ENCODE measurements at regions not wholly inside any gene's neighbourhood (a gene's known extent, or its start where the extent isn't known, plus 50 kb on each side); places are given as distances from the start of the nearest gene placed in this dataset.
"Not testable (repeated sequence)": the region's sequence is repeated elsewhere in the genome, so short reads cannot be mapped to it uniquely, and the experiment has no call there.

DNA sequence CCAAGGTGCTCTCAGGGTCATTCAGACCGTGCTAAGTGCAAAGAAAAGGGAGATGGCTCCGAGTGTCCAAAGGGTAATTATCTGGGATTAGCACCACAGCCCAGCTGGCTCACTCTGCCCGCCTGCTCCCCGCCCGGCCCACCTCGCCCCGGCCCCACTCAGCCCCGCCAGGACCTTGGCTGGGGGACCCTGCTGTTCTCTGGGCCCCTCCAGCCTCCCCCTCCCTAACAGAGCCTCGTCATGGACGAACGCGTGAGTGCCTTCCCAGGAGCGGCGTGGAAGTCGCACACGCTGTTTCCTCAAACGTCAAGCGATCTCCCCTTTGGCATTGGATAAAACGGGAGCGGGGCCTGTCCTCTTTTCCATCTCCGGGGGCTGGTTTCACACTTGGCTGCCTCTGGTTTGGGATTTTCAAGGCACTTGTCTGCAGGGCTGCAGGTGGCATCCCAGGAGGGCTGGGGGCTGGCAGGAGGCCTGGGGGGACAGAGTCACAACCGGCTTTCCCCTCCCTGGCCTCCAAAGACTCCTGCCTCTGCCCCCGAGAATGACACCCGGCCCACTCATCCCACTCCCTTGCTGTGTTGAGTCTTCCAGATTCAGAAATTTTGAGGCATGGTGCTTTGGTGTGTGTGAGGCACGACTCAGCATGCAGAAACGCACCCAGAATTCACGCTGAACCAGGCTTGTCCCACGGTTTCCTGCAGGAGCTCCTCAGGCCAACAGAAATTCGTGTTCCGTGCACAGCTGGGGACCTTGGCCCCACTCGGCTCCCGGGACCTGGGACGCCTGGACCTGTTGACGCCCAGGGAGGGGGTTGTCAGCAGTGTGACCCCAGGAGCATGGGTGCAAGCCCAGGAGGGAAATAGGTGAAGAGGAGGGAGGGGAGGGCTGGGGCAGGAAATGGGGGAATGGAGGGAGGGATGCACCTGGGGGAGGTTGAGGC lies 110.0 kb downstream of the PDGFA start:
- no peaks in the 10 kb centered on the region for H3K27me3 ChIP-seq
- no peaks in the 10 kb centered on the region for H3K4me1 ChIP-seq

GRCh38 chr7:410395-410910 lies 109.2 kb downstream of the PDGFA start:
- Histone ChIP-seq H3K36me3 (no peaks in the 10 kb centered on the region), H3K9me3 (no peaks in the 10 kb centered on the region), H3K4me1 (no peaks in the 10 kb centered on the region), H3K4me3 (no peak overlapping the region), H3K27me3 (no peaks in the 10 kb centered on the region), H3K27ac (no peak overlapping the region)
- TF ChIP-seq POLR2A (IDR thresholded peaks at IDR 0.05), result no peak
- TF ChIP-seq CTCF (IDR thresholded peaks at IDR 0.05), result no peak
- peak in 1 of 3 donors; percentile 42 for DNase-seq

More for the DNA sequence above, 110.0 kb downstream of the PDGFA start:
- Histone ChIP-seq H3K27ac (no peak overlapping the region), H3K36me3 (no peaks in the 10 kb centered on the region), H3K4me3 (no peak overlapping the region), H3K9me3 (no peaks in the 10 kb centered on the region)
- TF ChIP-seq CTCF (IDR thresholded peaks at IDR 0.05) (no peak), POLR2A (IDR thresholded peaks at IDR 0.05) (no peak)
- peak in 1 of 3 donors; percentile 25 for DNase-seq

GRCh38 chr7:411116-411515 lies 108.5 kb downstream of the PDGFA start:
- not testable (repeated sequence) for H3K9me3 ChIP-seq, H3K27me3 ChIP-seq, H3K27ac ChIP-seq, H3K4me3 ChIP-seq, H3K36me3 ChIP-seq, DNase-seq, H3K4me1 ChIP-seq

DNA sequence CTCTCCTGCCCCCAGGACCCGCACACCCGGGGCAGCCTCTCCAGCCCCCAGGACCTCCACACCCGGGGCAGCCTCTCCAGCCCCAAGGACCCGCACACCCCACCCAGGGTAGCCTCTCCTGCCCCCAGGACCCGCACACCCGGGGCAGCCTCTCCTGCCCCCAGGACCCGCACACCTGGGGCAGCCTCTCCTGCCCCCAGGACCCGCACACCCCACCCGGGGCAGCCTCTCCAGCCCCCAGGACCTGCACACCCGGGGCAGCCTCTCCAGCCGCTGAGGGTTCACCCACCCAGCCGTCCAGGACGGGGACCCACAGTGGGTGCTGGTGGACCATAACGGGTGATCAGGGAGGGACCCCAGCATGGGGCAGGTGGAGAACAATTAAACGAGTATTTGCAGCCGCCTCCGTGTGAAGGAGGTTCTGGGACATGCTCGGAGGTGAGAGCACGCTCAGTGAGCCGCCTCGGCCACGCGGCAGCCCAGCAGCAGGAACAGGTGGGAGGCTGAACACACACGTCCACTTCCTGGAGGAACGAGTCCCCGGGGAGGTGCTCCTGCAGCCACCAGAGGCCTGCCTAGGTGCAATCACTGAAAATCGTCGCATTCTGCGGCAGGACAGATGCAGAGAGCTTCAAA lies 107.9 kb downstream of the PDGFA start:
- Histone ChIP-seq H3K4me1 (no peaks in the 10 kb centered on the region), H3K9me3 (no peaks in the 10 kb centered on the region), H3K36me3 (no peaks in the 10 kb centered on the region), H3K27ac (no peak overlapping the region), H3K27me3 (no peaks in the 10 kb centered on the region), H3K4me3 (no peak overlapping the region)
- TF ChIP-seq POLR2A (IDR thresholded peaks at IDR 0.05) (no peak), CTCF (IDR thresholded peaks at IDR 0.05) (no peak)
- peak in 1 of 3 donors; percentile 43 for DNase-seq

DNA sequence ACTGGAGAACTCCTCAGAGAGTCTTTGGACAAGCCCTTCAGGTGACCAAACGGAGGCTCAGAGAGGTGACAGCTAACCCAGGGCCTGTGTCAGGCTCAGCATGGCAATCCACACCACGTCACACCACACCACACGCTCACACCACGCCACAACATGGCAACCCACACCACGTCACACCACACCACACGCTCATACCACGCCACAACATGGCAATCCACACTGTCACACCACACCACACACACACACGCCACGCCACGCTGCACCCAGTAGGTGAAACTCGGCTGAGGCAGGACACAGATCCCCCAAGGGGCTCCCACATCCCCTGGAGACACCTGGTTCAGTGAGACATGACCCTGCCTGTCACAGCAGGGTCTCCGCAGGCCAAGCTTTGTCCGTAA lies 107.3 kb downstream of the PDGFA start:
- TF ChIP-seq CTCF (IDR thresholded peaks at IDR 0.05), result no peak
- no peak for TF ChIP-seq POLR2A (IDR thresholded peaks at IDR 0.05)

More for the DNA sequence above, 107.3 kb downstream of the PDGFA start:
- Histone ChIP-seq H3K4me1 (no peaks in the 10 kb centered on the region), H3K4me3 (no peak overlapping the region), H3K36me3 (no peaks in the 10 kb centered on the region), H3K27me3 (no peaks in the 10 kb centered on the region), H3K27ac (no peak overlapping the region), H3K9me3 (no peaks in the 10 kb centered on the region)
- peak in 1 of 3 donors; percentile 39 for DNase-seq
